GM18867 (cell line): ENCODE measurements at regions not wholly inside any gene's neighbourhood (a gene's known extent, or its start where the extent isn't known, plus 50 kb on each side); places are given as distances from the start of the nearest gene placed in this dataset.
"Not testable (repeated sequence)": the region's sequence is repeated elsewhere in the genome, so short reads cannot be mapped to it uniquely, and the experiment has no call there.

Source experiments
- ATAC-seq: cut with Tn5 transposase; IDR thresholded peaks from one replicate; pipeline ENCODE4 v1.9.1; 2021; ENCODE audit warnings: mild to moderate bottlenecking, moderate library complexity; ENCODE audit not compliant: unreplicated experiment

- ATAC-seq = no peak
Observed at GRCh38 chr20:26134606-26135005, 438.0 kb upstream of the ZNF337 start.

DNA sequence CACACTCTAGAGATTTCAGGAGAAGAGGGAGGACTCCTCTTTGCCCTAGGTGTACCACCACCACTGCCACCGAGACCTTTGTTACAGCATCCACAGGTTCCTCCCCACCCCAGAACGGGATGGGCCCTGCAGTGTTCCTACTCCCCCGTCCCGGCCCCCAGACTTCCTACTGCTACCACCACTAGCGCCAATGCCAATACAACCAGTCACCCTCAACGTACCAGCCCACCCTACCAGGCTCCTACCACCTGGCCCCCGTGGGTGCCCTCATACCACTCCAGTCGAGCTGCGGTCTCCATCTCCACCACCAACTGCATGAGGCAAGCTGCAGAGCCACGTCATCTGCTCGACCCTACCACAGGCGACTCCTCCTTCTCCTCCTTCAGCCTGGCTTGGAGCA is 437.1 kb upstream of the ZNF337 start:
- not testable (repeated sequence) for ATAC-seq

DNA sequence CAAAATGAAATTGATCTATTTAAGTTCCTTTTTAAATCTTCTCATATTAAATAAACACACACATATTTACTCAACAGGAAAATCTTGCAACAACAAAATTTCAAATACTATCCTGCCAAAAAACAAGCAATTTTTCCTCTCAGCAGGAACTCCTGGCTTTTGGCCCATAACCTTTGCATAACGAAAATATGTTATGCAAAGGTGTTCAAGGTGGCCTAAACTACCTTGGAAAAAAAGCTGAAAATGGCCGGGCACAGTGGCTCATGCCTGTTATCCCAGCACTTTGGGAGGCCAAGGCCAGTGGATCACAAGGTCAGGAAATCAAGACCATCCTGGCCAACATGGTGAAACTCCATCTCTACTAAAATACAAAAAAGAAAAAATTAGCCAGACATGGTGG is 424.3 kb upstream of the ZNF337 start:
- ATAC-seq = not testable (repeated sequence)

GRCh38 chr20:26094498-26094897 is 397.8 kb upstream of the ZNF337 start:
- not testable (repeated sequence) for ATAC-seq

DNA sequence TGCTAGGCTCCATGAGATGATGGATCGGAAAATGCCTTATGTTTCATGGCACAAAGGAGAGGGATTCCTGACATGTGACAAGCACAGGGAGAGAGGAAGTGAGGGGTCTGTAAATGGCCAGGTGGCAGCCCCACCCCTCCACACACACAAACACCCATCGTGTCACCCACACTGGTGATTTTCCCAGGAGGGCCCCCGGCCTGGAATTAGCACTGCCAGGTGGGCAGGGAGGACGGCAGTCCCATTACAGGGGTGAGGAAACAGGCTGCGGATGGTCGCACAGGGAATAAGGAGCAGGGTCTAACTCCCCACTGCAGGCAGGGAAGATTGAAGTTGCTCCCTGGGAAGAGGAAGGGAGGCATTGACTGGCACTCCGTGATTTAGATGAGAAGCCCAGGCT is 395.3 kb upstream of the ZNF337 start:
- ATAC-seq = not testable (repeated sequence)

DNA sequence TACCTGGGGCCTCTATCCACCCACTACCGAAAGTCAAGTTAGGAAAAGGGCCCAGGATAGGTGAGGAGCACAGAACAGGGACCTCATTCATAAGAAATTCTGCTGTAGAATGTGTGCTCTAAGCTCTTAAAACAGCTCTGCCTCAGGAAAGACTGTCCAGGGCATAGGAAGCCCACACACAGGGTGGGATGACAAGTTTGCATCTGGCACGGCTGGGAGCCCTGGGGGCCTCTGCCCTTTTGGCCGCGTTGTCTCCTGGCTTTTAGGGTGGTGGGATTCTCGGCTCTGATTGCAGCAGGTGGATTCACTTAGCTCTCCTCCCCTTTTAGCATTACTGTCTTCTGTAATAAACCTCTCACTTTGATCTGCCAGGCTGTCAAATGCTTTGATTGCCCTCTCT is 389.5 kb upstream of the ZNF337 start:
- ATAC-seq = not testable (repeated sequence)

GRCh38 chr20:26073972-26074371 is 377.3 kb upstream of the ZNF337 start:
- ATAC-seq = not testable (repeated sequence)

DNA sequence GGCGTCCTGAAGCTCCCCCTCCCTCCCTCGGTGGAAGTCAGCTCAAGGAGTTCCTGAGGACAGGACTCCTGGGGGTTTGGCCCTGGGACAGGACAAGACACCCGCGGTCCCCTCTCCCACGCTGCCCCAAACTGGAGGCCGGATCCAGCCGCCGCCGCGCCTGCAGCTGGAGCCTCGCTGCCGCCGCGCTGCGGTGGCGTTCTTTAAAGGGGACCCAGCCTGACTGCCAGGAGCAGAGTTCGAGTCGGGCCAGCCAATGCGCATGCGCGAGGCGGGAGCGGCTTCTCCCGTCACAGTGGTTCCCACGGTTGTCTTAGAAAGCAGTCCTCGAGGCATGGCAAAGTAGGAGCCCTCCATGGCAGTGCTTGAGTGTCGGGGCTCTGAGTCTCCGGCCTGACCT is 362.7 kb upstream of the ZNF337 start:
- not testable (repeated sequence) for ATAC-seq

DNA sequence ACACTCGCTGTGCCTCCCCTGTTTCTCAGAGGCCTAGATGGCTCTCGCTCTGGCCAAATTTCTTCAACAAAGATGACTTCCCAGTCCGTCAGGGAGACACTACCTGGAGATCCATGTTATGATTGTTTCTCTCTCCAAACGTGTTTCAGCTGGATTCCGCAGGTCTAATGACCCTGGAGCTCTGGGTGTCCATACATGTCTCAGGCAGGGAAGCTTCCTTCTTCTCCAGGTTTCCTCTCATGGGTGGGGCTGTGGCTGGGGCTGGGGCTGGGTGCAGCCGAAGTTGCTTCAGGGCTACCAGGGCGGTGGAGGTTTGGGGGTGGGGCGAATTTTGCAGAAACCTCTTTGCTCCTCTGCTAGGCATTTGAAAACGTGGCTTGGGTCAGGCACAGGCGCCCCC is 361.8 kb upstream of the ZNF337 start:
- ATAC-seq = not testable (repeated sequence)

DNA sequence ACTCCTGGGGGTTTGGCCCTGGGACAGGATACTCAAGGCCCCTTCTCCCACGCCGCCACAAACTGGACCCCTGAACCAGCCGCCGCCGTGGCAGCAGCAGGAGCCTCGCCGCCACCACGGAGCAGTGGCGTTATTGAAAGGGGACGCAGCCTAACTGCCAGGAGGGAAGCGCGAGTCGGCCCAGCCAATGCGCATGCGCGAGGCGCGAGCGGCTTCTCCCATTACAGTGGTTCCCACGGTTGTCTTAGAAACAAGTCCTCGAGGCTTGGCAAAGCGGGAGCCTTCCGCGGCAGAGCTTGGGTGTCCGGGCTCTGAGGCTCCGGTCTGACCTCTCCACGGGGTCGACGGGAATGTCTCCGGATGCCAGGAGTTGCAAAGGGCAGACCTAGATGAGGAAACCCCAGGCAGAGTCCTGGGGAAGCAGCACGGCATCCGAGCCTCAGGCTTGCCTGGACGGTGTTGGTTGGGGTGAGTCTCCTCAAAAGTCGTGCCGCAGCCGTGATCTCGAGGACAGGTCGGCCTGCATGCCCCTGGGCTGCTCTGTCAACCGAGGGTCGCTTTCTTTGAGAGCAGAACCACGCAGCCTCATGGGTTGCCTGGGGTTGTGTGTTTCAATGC is 360.6 kb upstream of the ZNF337 start:
- ATAC-seq = not testable (repeated sequence)

DNA sequence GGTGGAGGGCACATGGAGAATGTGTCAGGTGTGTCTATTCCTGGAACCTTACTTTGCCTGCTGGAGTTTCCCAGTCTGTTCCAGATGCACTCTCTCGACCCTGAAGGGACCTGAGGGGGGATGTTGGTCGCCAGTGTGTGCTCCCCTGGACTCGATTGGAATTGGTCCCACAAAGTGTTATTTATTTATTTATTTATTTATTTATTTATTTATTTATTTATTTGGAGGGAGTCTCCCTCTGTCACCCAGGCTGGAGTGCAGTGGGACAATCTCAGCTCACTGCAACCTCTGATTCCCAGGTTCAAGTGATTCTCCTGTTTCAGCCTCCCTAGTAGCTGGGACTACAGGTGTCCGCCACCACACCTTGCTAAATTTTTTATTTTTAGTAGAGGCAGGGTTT is 329.1 kb upstream of the ZNF337 start:
- ATAC-seq = not testable (repeated sequence)

DNA sequence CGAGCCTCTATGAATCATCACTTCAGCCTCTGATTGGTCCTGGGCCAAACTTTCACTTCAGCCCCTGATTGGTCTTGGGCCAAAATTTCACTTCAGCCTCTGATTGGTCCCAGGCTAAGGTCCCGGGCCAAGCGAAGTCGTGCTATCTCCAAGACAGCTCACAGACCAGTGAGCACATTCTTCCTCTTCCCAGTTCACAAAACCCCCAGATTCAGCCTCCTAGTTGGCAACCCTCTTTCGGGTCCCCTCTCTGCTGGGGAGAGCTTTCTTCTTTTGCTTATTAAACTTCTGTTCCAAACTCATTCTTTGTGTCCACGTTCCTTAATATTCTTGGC is 314.3 kb upstream of the ZNF337 start:
- ATAC-seq = not testable (repeated sequence)

- not testable (repeated sequence) for ATAC-seq
Observed at GRCh38 chr20:26010224-26010941, 313.7 kb upstream of the ZNF337 start.

DNA sequence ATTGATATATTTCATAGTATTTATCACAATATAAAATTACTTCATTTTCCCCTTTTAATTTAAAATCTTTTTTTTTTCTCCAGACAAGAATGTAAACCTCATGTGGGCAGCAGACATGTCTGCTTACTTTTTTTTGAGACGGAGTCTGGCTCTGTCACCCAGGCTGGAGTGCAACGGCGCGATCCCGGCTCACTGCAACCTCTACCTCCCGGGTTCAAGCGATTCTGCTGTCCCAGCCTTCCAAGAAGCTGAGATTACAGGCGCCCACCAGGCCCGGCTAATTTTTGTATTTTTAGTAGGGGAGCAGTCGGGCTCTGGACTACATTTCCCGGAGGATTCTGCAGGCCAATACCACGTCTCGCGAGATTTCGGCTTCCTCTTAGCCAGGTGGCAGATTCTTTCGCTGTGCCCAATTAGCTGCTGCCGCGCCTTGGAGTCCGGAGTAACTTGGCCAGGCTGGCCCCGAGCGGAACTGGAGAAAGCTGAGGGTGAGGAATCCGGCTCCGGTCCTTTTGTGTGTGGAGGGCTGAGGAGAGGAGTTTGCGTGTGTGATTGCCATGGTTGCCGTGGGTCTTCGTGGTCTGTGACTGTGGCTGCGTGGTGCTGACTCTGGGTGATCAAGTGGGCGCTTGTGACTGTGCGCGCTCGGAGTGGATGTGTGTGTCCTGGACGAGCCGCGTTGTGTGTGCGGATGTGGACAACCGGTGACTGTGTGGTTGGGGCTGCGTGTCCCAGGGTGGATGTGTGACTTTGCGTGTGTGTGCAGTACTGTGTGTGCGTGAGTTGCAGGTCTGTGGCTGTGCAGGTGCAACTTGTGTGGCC is 313.0 kb upstream of the ZNF337 start:
- ATAC-seq = not testable (repeated sequence)

- ATAC-seq = not testable (repeated sequence)
Observed at GRCh38 chr20:26008026-26008425, 311.4 kb upstream of the ZNF337 start.

- not testable (repeated sequence) for ATAC-seq
Observed at GRCh38 chr20:26006164-26006563, 309.5 kb upstream of the ZNF337 start.

- not testable (repeated sequence) for ATAC-seq
Observed at GRCh38 chr20:26003959-26004358, 307.3 kb upstream of the ZNF337 start.

- not testable (repeated sequence) for ATAC-seq
Observed at GRCh38 chr20:25997367-25998038, 300.9 kb upstream of the ZNF337 start.

GRCh38 chr20:25992146-25992545 is 295.5 kb upstream of the ZNF337 start:
- ATAC-seq = no peak

GRCh38 chr20:25991756-25992130 is 295.1 kb upstream of the ZNF337 start:
- ATAC-seq = no peak

- no peak for ATAC-seq
Observed at GRCh38 chr20:25991051-25991755, 294.6 kb upstream of the ZNF337 start.
